ENCODE measurements at regions not wholly inside any gene's neighbourhood (a gene's known extent, or its start where the extent isn't known, plus 50 kb on each side); places are given as distances from the start of the nearest gene placed in this dataset.

GRCh38 chr12:107543416-107543815 is 142.2 kb upstream of the PWP1 start:
- Histone ChIP-seq H3K9me3 (ENCODE audit: insufficient read depth, low read depth, low read length) (no peaks in the 10 kb centered on the region), H3K36me3 (ENCODE audit: insufficient read depth, low read length) (no peaks in the 10 kb centered on the region), H3K79me2 (ENCODE audit: insufficient read depth, low read length) (no peaks in the 10 kb centered on the region), H3K9ac (ENCODE audit: low read depth, low read length, poor library complexity, severe bottlenecking) (no peak overlapping the region), H3K27me3 (ENCODE audit: insufficient read depth, low read length, poor library complexity, severe bottlenecking) (no peaks in the 10 kb centered on the region), H3K4me2 (ENCODE audit: low read depth, low read length, poor library complexity, severe bottlenecking) (no peak overlapping the region), H3K4me3 (ENCODE audit: low read length, poor library complexity, severe bottlenecking) (no peak overlapping the region), H3K9me2 (replicated peaks; ENCODE audit: low read depth, low read length) (no peaks in the 10 kb centered on the region), H2AFZ (ENCODE audit: low read length) (no peak overlapping the region), H3K4me1 (ENCODE audit: insufficient read depth, low read length, poor library complexity, severe bottlenecking) (peaks cover 6% of the 10 kb centered on the region), H4K20me1 (ENCODE audit: insufficient read depth, low read length, poor library complexity, severe bottlenecking) (no peaks in the 10 kb centered on the region), H3F3A (ENCODE audit: low read depth) (no peaks in the 10 kb centered on the region)
- no peak for TF ChIP-seq CTCF (conservative IDR thresholded peaks at IDR 0.05; ENCODE audit: low read length)
- no peak for TF ChIP-seq EZH2phosphoT487 (IDR thresholded peaks at IDR 0.05; ENCODE audit: borderline replicate concordance)

- Histone ChIP-seq H3K4me3 (ENCODE audit: low read length, poor library complexity, severe bottlenecking) (no peak overlapping the region), H3K79me2 (ENCODE audit: insufficient read depth, low read length) (no peaks in the 10 kb centered on the region), H3K9me3 (ENCODE audit: insufficient read depth, low read depth, low read length) (no peaks in the 10 kb centered on the region), H3K9me2 (replicated peaks; ENCODE audit: low read depth, low read length) (no peaks in the 10 kb centered on the region), H3K9ac (ENCODE audit: low read depth, low read length, poor library complexity, severe bottlenecking) (no peak overlapping the region), H3K27me3 (ENCODE audit: insufficient read depth, low read length, poor library complexity, severe bottlenecking) (no peaks in the 10 kb centered on the region), H3F3A (ENCODE audit: low read depth) (no peaks in the 10 kb centered on the region), H3K4me2 (ENCODE audit: low read depth, low read length, poor library complexity, severe bottlenecking) (no peak overlapping the region), H4K20me1 (ENCODE audit: insufficient read depth, low read length, poor library complexity, severe bottlenecking) (no peaks in the 10 kb centered on the region), H3K4me1 (ENCODE audit: insufficient read depth, low read length, poor library complexity, severe bottlenecking) (peaks cover 5% of the 10 kb centered on the region), H3K36me3 (ENCODE audit: insufficient read depth, low read length) (0 out of 2 replicates have a peak, but pooled peaks cover 1% of the 10 kb centered on the region), H2AFZ (ENCODE audit: low read length) (no peak overlapping the region)
- TF ChIP-seq EZH2phosphoT487 (IDR thresholded peaks at IDR 0.05; ENCODE audit: borderline replicate concordance) (no peak), CTCF (conservative IDR thresholded peaks at IDR 0.05; ENCODE audit: low read length) (peak; percentile 21; the same call in 1 of the 2 replicates)
Observed at GRCh38 chr12:107543841-107544240, 141.8 kb upstream of the PWP1 start.

GRCh38 chr12:107544937-107545336 is 140.7 kb upstream of the PWP1 start:
- no peak overlapping the region for H3K4me2 ChIP-seq (ENCODE audit: low read depth, low read length, poor library complexity, severe bottlenecking)
- peaks cover 7% of the 10 kb centered on the region; the same call in 1 of the 2 replicates for H3K36me3 ChIP-seq (ENCODE audit: insufficient read depth, low read length)
- no peak overlapping the region for H3K4me3 ChIP-seq (ENCODE audit: low read length, poor library complexity, severe bottlenecking)
- H3K9me2 ChIP-seq (replicated peaks; ENCODE audit: low read depth, low read length) = no peaks in the 10 kb centered on the region
- peaks cover 5% of the 10 kb centered on the region for H3K4me1 ChIP-seq (ENCODE audit: insufficient read depth, low read length, poor library complexity, severe bottlenecking)
- no peaks in the 10 kb centered on the region for H4K20me1 ChIP-seq (ENCODE audit: insufficient read depth, low read length, poor library complexity, severe bottlenecking)
- TF ChIP-seq EZH2phosphoT487 (IDR thresholded peaks at IDR 0.05; ENCODE audit: borderline replicate concordance) (no peak), CTCF (conservative IDR thresholded peaks at IDR 0.05; ENCODE audit: low read length) (no peak)
- no peaks in the 10 kb centered on the region for H3K79me2 ChIP-seq (ENCODE audit: insufficient read depth, low read length)
- H3K9ac ChIP-seq (ENCODE audit: low read depth, low read length, poor library complexity, severe bottlenecking) = no peak overlapping the region
- H3K9me3 ChIP-seq (ENCODE audit: insufficient read depth, low read depth, low read length) = peaks cover 2% of the 10 kb centered on the region; the same call in 1 of the 2 replicates
- no peak overlapping the region for H2AFZ ChIP-seq (ENCODE audit: low read length)
- no peaks in the 10 kb centered on the region for H3F3A ChIP-seq (ENCODE audit: low read depth)
- no peaks in the 10 kb centered on the region for H3K27me3 ChIP-seq (ENCODE audit: insufficient read depth, low read length, poor library complexity, severe bottlenecking)
